GM12891 (cell line): ENCODE measurements at regions not wholly inside any gene's neighbourhood (a gene's known extent, or its start where the extent isn't known, plus 50 kb on each side); places are given as distances from the start of the nearest gene placed in this dataset.

Experiments used
- PAX5 ChIP-seq: IDR thresholded peaks from 2 replicates; pipeline ENCODE4 v1.6.1; 2011; ENCODE audit warnings: low read length, moderate library complexity, mild to moderate bottlenecking; ENCODE audit not compliant: insufficient read depth, severe bottlenecking
- POLR2A ChIP-seq: IDR thresholded peaks from 2 replicates; pipeline ENCODE4 v1.6.1; 2011; ENCODE audit warnings: low read depth, low read length, control low read depth
- POLR2AphosphoS5 ChIP-seq: IDR thresholded peaks from 2 replicates; pipeline ENCODE4 v1.6.1; 2011; ENCODE audit warnings: low read depth, low read length, control low read depth
- POU2F2 ChIP-seq: IDR thresholded peaks from 2 replicates; pipeline ENCODE4 v1.6.1; 2011; ENCODE audit warnings: low read depth, mild to moderate bottlenecking, control low read depth, low read length, moderate library complexity
- SPI1 ChIP-seq: IDR thresholded peaks from 2 replicates; pipeline ENCODE4 v1.6.1; 2011; ENCODE audit warnings: low read depth, low read length, control low read depth
- TAF1 ChIP-seq: IDR thresholded peaks from 2 replicates; pipeline ENCODE4 v1.6.1; 2011; ENCODE audit warnings: low read depth, low read length, control low read depth

DNA sequence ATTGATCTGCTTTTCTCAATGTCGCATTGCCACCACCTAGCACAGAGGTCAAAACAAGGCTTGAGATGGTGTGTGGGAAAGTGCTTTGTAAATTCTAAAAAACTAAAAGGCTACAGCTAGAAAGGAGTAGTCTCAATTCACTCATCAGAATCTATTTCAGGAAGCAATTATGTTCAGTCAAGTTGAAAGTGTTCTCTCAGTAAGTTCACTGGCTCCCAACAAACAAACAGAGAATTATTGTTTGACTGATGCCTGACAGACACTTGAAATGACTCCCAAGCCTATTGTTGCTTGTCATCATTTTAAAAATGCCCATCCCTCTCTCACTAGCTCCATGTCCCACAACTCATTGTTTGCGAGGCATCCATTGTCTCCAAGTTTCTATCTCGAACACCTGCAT, 419.6 kb upstream of the CPEB2 start:
- TF ChIP-seq TAF1 (no peak), POLR2A (no peak), SPI1 (no peak), POLR2AphosphoS5 (no peak), PAX5 (no peak), POU2F2 (no peak)
